ENCODE measurements at regions not wholly inside any gene's neighbourhood (a gene's known extent, or its start where the extent isn't known, plus 50 kb on each side); places are given as distances from the start of the nearest gene placed in this dataset.
"Not testable (repeated sequence)": the region's sequence is repeated elsewhere in the genome, so short reads cannot be mapped to it uniquely, and the experiment has no call there.

DNA sequence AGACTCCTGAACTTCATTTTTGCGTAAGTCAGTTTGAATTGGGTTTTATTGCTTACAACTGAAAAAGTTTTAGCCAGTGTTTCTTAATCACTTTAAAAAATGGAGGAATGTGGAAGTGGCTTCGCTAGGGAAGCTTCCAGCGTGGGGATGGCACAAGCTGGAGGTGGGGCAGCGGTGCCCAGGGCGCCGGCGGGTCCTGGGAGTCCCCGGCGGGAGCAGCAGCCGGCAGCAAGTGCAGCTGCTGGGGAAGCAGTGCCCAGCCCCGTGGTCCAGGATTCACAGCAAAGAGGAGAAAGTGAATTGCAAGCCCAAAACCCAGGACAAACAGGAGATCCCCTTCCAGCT, 301.8 kb upstream of the PROK2 start:
- peak; percentile 37 for DNase-seq

DNA sequence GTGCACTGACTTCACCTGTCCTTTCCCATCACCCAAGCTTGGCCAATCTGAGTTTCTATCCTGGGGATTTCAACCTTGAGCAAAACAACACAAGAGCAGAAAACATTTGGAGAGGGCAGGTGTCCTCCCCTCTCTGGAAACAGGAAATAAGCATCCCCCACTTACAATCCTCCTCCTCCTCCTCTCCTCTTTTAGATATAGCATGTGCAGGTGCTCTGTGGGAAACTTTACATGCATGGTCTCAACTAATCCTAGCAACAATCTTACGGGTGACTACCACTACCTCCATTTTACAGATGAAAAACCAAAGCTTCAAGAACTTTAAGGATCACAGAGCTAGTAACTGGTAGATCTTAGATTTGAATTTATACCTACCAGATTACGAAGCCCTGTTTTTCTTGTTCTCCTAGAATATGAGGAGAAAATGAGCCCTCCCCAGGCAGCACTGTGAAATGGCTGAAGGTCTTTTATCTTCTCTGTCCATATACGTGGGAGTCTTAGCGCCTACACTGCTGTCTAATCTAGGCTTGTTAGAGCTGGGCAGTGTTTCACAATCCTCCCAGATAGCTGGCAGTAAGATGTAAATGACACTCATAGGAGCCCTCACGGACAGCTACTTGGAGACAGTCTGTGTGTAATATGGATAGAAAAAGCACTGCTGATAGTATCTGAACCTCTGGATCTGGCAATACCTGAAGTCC, 301.2 kb upstream of the PROK2 start:
- no peak for DNase-seq

DNA sequence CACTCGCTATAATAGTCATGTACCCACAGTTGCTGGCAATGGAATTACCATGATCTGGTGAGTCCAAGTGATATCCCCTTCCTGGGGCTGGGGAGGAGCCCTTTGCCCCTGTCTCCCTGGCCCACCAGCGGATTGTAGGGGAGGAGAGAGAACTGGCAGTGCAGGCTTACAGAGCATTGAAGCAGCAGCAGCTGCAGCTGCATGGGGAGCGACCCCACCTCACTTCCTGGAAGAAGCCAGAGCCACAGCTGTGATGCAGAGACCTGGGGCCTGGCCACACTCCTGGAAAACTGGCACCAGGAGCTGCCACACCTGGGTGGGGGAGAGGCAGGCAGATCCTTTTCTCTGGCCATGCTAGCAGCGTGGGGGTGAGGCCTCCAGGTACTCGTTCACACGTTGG, 300.1 kb upstream of the PROK2 start:
- DNase-seq, result no peak

DNA sequence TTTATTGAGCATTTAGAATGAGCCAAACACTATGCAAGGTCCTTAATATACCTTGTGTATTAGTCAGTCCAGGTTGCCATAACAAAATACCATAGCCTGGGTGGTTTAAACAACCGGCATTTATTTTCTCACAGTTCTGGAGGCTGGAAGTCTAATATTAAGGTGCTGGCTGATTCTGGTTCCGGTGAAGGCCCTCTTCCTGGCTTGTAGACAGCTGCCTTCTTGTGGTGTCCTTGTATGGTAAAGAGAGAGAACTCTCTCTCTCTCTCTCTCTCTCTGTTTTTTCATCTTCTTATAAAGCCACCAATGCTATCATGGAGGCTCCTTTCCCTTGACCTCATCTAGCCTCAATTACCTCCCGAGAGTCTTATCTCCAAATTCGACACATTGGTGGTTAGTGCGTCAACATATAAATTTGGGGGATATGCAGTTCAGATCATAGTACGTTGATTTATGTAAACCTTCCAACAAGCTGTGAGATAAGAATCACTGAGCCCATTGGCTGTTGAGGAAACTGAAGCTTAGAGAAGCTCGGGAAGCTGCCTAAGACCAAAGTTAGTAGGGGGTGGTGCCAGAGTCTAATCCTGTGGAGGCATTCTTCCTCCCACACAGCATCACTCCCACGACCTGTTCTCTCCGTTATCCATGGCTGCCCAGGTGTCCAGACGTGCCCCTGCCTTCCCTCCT, 298.0 kb upstream of the PROK2 start:
- no peak for DNase-seq

DNA sequence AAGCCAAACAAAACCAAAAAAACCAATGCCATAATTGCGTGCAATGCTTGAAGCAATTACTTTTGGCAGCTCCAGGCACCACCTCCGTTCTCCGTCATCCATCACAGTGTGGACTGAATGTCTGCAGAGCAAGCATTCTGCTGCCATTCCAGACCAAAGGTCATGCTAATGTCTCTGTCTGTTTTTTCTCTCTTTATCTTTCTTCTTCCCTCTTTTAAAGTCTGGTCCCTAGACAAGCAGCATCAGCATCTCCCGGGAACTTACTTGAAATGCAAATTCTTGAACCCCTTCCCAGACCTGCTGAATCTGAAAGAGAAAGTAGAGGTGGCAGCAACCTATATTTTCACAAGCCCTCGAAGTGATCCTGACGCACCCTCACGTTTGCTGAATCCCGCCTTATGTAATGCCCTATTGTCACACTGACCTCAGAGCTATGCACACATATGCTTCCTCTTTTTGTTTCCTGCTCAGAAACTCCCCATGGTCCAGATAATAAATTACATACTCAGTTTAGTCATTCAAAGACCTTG, 297.3 kb upstream of the PROK2 start:
- DNase-seq, result peak; percentile 81

DNA sequence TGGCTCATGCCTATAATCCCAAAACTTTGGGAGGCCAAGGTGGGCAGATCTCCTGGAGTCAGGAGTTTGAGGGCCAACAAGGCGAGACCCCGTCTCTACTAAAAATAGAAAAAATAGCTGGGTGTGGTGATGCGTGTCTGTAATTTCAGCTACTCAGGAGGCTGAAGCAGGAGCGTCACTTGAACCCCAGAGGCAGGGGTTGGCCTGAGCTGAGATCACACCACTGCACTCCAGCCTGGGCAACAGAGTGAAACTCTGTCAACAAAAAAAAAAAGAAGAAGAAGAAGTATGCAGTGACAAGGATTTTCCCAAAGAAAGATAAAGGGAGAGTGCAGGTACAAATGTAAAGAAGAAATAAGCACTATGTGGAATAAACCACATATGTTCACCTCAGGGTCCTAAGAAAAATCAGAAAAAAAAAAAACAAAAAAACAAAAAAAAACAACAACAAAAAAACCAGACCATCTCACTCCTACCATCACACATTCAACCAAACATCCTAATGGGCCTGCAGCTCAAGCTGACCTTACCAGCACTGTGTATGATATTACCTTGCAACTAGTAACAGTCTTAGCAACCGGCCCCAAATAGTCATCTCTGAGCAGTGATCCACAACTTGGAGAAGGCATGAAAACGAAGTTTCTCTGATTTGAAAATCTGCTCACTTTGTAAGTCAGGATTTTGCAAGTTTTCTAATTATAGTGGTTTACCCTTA, 296.7 kb upstream of the PROK2 start:
- no peak for DNase-seq

DNA sequence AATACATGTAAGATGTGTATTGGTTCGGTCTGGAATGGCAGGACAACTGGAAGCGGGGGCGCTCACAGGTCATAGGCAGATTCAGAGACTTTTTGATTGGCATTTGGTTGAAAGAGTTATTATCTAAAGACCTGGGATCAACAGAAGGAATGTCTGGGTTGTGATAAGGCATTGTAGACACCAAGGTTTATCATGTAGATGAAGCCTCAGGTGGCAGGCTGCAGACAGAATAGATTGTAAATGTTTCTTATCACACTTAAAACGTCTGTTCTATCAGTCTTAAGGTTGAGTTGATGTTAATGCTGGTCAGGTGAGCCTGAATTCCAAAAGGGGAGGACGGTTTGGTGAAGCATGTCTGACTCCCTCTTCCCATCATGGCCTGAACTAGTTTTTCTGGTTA, 295.9 kb upstream of the PROK2 start:
- DNase-seq, result no peak

DNA sequence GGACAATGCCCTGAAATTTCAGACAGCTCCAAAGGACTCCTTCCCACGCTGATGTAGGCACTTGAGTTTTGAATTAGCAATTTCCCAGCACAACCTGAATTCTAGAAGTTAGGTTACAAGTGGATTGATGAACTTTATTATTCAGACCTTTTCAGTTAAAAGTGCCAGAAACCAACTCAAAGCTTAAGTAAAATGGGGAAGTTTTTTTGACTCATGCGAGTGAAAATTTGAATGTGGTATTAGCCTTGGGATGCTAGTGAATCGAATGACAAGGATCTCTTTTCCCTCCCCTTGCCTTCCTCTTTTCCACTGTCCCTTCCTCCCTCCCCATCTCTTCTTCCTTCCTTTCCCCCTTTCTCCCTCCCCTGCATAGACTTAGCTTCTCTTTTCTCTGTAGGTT, 295.1 kb upstream of the PROK2 start:
- no peak for DNase-seq

DNA sequence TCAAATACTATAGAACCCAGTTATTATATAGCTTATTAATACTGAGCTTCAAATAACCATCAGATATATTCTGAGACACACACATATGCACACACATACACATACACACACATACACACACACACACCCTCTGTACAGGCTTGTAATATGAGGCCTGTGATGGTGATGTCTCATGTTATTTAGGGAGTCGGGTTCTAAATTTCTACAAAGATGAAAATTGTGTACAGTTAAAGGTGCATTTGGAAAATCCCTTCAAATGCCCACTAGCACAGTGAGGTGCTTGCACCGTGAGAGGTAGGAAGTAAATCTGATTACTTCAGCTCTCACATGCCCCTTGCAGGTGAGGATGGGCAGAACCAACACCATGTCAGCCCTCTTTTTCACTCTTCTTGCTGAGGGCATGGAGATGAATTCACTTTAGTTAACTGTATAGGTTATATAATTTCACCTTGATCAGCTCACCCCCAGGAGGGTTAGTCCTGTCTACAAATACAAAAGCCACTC, 294.5 kb upstream of the PROK2 start:
- DNase-seq, result no peak

DNA sequence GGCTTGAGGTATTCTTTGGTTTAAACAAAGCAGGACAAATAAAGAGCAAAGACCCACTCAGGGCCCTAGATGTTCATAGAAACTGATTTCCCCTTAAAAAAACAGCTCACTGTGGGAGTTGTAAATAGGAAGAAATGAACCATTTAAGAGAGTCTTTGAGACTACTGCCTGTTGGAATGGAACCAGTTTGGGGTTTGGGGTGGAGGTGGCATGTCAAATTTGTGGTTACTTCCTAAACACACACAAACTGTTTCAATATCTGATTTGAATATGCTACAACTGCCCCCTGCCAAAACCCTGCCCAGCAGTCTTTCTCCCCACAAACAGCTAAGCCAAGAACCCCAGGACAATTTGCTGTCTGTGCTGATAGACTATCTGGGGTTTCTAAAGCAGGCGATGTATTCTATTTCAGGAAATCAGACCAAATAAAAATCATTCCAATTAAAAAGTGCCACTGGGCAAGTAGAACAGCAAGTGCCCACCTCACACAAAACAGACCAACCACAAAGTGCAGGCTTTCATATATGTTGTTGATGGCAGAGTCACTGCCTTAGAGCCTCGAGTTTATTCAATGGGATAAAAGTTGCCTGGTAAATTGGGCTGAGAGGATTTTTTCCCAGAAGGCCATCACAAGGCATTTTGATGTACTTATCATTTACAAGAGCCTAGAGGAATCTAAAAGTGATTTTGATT, 293.9 kb upstream of the PROK2 start:
- no peak for DNase-seq

DNA sequence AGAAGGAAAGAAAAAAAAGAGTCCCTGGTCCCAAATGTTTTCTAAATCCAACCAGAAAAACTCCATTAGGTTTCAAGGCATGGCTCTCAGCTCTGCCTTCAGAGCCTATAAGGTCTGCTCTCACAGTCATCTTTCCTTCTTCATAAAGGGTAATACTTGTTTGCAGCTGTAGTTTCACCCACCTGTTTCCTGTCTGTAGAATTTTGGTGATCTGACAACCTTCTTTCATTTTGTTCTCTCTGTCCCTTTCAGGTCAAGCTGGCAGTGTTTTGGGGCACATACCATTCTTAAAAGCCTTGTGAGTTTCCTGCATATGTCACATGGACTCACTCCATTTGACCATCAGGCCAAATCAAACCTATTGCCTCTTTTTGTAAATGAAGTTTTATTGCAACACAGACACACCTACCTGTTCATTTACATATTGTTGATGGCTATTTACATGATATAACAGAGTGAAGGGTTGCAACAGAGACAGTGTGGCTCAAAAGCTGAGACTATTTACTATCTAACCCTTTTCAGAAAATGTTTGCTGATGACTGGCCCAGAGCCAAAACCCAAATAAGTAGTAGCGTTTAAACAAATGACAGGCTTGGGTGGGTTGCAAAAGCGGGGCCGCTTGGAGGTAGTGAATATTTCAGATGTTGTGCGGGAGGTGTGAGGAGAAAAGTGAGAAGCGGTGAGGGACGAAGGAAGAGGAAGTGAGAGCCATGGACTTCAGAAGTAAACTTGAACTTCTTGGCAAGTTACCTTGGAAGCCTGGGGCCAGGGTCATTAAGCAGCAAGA, 292.7 kb upstream of the PROK2 start:
- no peak for DNase-seq

DNA sequence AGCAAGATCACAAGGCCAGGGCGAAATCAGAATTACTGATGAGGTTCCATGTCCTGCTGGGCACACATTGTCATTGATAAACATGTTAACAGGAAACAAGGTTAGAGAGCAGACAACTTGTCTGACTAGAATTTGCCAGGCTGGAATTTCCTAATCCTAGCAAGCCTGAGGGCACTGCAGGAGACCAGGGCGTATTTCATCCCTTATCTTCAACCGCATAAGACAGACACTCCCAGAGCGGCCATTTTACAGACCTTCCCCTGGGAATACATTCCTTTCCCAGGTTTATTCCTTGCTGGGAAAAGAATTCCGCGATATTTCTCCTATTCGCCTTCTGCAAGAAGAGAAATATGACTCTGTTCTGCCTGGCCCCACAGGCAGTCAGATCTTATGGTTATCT, 290.9 kb upstream of the PROK2 start:
- DNase-seq, result not testable (repeated sequence)

DNA sequence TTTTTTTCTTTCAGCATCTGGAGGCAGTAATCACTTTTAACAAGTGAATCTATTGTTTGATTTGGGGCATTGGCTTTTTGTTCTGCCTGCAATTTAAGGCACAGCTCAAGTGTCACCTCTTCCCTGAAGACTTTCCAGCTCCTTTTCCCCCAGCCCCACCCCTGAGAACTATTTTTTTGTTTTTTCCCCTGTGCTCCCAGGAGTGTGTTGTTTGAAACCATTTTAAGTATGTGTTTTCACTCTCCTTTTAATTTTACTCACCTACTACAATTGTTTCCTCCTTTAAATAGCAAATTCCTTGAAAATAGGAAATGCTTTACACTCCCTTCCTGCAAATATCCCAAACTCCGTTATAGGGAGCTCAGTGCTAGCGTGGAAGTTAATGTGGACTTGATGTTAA, 286.7 kb upstream of the PROK2 start:
- no peak for DNase-seq

DNA sequence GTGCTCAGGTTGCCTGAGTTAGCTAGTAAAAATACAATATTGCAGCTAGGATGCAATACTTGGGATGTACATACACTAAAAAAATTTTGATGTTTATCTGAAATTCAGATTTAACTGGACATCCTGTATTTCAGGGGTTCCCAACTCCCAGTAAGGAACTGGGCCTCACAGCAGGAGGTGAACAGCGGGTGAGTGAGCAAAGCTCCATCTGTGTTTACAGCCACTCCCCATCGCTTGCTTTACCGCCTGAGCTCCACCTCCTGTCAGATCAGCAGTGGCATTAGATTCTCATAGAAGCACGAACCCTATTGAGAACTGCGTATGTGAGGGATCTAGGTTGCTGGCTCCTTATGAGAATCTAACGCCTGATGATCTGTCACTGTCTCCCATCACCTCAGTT, 285.1 kb upstream of the PROK2 start:
- DNase-seq, result no peak

DNA sequence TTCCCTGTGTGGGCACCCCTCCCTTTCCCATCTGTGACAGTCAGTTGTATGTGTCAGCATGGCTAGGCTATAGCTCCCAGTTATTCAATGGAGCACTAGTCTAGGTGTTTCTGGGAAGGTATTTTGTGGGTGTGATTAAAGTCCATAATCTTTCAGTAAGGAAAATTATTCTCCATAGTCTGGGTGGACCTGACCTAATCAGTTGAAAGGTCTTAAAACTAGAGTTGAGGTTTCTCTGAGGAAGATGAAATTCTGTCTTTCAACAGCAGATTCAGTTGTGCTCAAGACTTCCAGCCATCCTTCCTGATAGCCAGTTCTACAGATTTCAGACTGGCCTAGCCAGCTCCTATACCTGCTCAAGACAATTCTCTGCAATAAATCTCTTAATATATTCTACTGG, 284.6 kb upstream of the PROK2 start:
- DNase-seq, result no peak

DNA sequence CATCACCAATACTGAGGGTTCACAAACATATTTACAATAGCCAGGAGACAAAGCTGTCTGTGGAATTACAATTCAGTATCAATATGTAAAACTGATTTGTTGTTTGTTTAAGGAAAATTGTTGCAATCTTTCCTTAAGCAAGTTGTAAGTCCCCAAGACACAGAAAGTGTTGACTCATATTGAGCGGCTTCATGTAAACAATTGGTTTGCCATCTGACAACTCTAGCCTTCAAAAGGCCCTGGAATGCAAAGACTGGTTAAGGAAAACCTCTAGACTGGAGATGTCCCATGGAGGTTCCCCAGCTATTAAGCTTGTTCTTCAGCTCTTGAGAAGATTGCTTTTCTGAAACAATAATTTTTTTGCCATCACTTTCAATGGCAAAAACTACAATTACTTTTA, 283.7 kb upstream of the PROK2 start:
- DNase-seq, result no peak

DNA sequence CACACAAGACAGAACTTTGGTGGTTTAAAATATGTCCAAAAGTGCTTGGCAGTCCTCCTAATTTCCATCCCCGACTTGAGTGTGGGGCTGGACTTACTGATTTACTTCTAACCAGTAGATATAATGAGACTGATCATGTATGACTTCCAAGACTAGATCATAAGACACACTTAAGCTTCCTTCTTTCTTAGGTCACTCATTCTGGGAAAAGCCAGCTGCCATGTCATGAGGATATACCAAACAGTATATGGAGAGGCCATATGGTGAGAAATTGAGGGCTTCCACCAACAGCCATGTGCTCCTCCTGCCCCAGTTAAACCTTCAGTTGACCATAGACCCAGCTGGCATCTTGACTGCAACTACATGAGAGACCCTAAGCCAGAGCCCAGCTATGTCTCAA, 282.8 kb upstream of the PROK2 start:
- no peak for DNase-seq

DNA sequence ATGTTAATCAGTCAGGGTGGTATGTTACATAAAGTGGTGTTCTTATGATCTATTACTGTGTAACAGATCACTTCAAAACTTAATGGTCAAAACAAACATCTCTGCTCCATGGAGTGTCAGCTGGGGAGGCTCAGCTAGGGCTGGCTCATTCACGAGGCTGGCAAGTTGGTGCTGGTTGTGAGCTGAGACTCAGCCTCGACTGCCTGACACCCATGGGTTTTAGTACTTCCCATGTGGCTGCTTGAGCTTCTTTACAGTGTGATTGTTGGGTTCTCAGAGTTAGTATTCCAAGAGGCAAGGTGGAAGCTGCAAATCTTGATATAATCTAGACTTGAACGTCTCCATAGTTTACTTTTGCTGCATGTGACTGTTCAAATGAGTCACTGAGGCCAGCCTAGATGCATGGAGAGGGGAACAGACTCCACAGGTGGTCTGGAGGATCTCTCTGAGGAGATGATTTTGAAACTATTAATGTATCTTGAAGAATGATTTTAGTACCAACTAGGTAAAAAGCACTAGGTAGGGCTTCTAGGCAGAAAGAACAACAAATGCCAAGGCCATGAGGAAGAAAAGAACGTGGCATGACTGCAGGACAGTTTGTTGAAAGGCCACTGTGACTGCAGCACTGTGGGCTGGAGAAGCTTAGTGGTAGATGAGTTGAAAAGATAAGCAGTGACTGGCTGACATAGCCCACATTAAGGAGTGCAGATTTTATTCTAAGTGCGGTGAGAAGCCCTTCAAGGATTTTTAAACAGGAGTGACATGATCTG, 281.1 kb upstream of the PROK2 start:
- no peak for DNase-seq

DNA sequence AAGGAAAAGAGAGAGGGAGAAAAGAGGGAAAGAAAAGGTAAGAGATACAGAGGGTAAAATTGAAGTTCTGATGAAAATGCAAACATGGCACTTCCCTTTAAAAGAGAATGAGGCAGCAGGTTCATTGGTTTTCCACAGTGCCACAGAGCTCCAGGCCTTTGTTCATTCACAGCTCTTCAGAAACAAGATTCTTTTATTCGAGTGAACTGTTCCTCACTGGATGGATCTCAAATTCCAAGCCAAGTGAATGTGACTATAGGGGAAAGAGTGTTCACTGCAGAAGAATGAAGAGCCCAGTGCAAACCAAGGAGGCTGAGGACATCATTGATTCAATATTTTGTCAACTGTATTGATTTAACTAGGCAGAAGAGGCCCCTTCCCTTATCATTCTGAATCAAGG, 280.3 kb upstream of the PROK2 start:
- DNase-seq, result no peak

DNA sequence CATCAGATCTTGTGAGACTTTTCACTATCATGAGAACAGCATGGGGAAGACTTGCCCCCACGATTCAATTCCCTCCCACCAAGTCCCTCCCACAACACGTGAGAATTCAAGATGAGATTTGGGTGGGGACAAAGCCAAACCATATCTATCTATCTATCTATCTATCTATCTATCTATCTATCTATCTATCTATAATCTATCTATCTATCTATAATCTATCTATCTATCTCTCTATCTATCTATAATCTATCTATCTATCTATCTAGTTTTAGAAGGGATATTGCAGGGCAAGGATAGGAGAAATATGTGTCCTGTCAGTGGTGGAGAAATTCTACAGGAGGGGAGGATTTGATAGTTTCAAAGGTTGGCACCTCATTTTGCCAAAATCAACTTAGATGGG, 279.8 kb upstream of the PROK2 start:
- DNase-seq, result not testable (repeated sequence)

DNA sequence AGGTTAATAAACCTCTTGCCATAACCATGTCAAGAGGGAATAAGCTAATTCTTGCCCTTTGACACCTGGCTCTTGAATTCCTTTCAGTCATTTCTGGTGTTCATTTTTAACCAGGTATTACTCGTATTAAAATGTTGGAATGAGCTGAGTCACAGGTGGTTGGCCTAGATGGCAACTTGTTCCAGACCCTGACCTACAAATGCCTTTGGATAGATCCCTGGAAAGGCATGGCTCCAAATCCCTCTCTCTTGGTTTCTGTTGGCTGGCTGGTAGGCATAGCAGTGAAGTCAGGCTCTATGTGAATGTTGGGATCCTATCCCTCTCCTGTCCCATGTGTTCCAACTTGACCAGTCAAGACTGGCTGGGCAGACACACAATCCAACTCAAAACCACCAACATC, 277.1 kb upstream of the PROK2 start:
- no peak for DNase-seq
